22Rv1 (cell line): ENCODE measurements at regions not wholly inside any gene's neighbourhood (a gene's known extent, or its start where the extent isn't known, plus 50 kb on each side); places are given as distances from the start of the nearest gene placed in this dataset.

ENCODE experiments used
- ZFX ChIP-seq: fragments of 450-650 bp; IDR thresholded peaks from 2 replicates; pipeline ENCODE4 v1.6.1; 2017; ENCODE audit warnings: antibody characterized with exemption, borderline replicate concordance
- TF ChIP-seq, protein P1 (sequence below): fragments of 450-650 bp; IDR thresholded peaks from 2 replicates; pipeline ENCODE4 v1.5.1; 2017; ENCODE audit warnings: mild to moderate bottlenecking

DNA sequence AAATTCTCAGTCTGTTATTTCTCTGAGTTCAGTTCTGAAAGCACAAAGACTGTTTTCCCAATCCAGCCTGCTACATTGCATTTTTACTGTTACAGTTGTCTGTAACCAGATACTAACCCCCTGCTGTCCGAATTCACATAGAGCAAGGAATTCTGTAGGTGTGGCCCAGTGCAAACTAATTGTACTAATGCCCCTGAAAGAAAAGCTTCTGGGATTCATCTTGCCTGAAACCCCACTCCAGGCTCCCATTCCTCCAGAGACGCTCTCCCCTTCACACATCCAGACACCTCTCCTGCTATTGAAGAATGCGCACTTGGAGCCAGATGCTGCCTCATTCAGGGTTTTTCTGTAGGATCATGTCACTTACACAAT lies 127.0 kb downstream of the TTC32 start:
- TF ChIP-seq, protein P1, sequence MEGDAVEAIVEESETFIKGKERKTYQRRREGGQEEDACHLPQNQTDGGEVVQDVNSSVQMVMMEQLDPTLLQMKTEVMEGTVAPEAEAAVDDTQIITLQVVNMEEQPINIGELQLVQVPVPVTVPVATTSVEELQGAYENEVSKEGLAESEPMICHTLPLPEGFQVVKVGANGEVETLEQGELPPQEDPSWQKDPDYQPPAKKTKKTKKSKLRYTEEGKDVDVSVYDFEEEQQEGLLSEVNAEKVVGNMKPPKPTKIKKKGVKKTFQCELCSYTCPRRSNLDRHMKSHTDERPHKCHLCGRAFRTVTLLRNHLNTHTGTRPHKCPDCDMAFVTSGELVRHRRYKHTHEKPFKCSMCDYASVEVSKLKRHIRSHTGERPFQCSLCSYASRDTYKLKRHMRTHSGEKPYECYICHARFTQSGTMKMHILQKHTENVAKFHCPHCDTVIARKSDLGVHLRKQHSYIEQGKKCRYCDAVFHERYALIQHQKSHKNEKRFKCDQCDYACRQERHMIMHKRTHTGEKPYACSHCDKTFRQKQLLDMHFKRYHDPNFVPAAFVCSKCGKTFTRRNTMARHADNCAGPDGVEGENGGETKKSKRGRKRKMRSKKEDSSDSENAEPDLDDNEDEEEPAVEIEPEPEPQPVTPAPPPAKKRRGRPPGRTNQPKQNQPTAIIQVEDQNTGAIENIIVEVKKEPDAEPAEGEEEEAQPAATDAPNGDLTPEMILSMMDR, result no peak
- TF ChIP-seq ZFX, result no peak
